ENCODE measurements at regions not wholly inside any gene's neighbourhood (a gene's known extent, or its start where the extent isn't known, plus 50 kb on each side); places are given as distances from the start of the nearest gene placed in this dataset.

DNA sequence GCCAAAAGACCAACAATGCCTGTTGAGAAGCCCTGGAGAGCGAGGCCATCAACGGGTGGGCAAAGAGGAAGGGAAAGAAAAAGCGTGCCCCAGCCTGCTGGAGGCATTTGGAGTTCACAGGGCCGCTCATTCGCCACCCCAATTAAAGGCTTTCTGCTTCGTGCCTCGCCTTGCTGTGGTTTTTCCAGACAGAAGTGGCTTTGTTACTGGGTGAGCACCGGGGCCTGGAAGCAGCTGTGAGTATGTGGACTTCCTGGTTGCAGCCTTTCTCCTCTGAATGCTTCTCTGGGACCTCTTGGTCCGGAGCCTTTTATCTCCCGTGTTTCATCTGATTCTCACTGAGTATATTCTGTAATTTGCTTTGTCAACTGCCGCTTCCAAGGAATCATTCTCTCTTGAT lies 118.1 kb upstream of the EGR2 start:
- TF ChIP-seq, protein P1, sequence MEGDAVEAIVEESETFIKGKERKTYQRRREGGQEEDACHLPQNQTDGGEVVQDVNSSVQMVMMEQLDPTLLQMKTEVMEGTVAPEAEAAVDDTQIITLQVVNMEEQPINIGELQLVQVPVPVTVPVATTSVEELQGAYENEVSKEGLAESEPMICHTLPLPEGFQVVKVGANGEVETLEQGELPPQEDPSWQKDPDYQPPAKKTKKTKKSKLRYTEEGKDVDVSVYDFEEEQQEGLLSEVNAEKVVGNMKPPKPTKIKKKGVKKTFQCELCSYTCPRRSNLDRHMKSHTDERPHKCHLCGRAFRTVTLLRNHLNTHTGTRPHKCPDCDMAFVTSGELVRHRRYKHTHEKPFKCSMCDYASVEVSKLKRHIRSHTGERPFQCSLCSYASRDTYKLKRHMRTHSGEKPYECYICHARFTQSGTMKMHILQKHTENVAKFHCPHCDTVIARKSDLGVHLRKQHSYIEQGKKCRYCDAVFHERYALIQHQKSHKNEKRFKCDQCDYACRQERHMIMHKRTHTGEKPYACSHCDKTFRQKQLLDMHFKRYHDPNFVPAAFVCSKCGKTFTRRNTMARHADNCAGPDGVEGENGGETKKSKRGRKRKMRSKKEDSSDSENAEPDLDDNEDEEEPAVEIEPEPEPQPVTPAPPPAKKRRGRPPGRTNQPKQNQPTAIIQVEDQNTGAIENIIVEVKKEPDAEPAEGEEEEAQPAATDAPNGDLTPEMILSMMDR (IDR thresholded peaks at IDR 0.05; ENCODE audit: low read depth, low read length) = no peak
- TF ChIP-seq, protein P2, sequence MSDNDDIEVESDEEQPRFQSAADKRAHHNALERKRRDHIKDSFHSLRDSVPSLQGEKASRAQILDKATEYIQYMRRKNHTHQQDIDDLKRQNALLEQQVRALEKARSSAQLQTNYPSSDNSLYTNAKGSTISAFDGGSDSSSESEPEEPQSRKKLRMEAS (IDR thresholded peaks at IDR 0.05; ENCODE audit: low read depth, low read length) = no peak
- no peak for TF ChIP-seq POLR2A (IDR thresholded peaks at IDR 0.05; ENCODE audit: extremely low read depth, insufficient read length)

All from NB4 (cell line).